ENCODE measurements at regions not wholly inside any gene's neighbourhood (a gene's known extent, or its start where the extent isn't known, plus 50 kb on each side); places are given as distances from the start of the nearest gene placed in this dataset.

DNA sequence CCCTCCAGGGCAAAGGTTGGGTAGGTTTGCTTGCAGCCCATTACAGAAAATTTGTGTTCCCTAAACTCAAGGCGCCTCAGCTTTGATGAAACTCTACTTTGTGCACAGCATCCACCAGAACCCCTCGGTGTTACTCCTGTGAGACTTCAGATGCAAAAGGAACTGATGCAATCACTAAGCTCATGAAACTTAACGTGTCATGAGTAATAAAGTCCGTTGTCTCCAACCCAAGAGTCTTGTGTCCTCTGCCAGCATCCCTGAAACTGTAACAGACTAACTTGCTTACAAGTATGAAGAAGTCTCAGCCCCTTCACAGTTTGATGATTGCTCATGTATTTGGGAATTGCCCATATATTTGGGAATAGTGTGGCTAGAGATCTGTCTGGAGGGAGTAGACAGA, 74.8 kb upstream of the MARCHF10 start:
- Histone ChIP-seq H3K27ac (replicated peaks) (peak overlapping the region; percentile 80), H3K4me3 (replicated peaks; ENCODE audit: insufficient read depth, low read length) (no peak overlapping the region), H3K27me3 (ENCODE audit: insufficient read depth, poor library complexity, severe bottlenecking) (no peaks in the 10 kb centered on the region)
- peak; percentile 37; the same call in 1 of the 2 replicates for TF ChIP-seq SPI1 (IDR thresholded peaks at IDR 0.05; ENCODE audit: borderline replicate concordance, low read depth)
- no peak for TF ChIP-seq GABPA (IDR thresholded peaks at IDR 0.05; ENCODE audit: low read depth)
- peak; percentile 81 to 84 for DNase-seq (ENCODE audit: low read depth in 1 of 2, low spot score in 1 of 2)

DNA sequence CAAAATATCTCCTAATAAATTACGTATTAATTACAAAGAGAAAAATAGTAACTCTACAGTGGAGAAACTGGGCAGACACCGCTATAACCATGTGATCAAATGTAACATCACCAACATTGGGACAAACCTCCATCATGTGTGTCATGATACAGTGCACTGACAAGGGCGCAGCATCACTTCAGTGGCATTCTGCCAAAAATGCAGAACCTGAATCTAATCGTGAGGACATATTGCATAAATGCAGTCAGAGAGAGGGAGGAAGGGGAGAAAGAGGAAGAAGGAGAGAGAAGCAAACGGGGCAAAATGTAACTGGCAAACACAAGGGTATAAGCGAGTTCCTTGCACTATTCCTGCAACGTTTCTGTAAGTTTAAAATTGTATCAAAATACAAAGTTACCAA, 74.2 kb upstream of the MARCHF10 start:
- H3K27me3 ChIP-seq (ENCODE audit: insufficient read depth, poor library complexity, severe bottlenecking) = no peaks in the 10 kb centered on the region
- peak; percentile 89 for TF ChIP-seq POLR2AphosphoS5 (IDR thresholded peaks at IDR 0.05; ENCODE audit: low read depth)
- TF ChIP-seq SPI1 (IDR thresholded peaks at IDR 0.05; ENCODE audit: borderline replicate concordance, low read depth) = peak; percentile 91
- TF ChIP-seq, protein P1, sequence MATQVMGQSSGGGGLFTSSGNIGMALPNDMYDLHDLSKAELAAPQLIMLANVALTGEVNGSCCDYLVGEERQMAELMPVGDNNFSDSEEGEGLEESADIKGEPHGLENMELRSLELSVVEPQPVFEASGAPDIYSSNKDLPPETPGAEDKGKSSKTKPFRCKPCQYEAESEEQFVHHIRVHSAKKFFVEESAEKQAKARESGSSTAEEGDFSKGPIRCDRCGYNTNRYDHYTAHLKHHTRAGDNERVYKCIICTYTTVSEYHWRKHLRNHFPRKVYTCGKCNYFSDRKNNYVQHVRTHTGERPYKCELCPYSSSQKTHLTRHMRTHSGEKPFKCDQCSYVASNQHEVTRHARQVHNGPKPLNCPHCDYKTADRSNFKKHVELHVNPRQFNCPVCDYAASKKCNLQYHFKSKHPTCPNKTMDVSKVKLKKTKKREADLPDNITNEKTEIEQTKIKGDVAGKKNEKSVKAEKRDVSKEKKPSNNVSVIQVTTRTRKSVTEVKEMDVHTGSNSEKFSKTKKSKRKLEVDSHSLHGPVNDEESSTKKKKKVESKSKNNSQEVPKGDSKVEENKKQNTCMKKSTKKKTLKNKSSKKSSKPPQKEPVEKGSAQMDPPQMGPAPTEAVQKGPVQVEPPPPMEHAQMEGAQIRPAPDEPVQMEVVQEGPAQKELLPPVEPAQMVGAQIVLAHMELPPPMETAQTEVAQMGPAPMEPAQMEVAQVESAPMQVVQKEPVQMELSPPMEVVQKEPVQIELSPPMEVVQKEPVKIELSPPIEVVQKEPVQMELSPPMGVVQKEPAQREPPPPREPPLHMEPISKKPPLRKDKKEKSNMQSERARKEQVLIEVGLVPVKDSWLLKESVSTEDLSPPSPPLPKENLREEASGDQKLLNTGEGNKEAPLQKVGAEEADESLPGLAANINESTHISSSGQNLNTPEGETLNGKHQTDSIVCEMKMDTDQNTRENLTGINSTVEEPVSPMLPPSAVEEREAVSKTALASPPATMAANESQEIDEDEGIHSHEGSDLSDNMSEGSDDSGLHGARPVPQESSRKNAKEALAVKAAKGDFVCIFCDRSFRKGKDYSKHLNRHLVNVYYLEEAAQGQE (IDR thresholded peaks at IDR 0.05; ENCODE audit: insufficient replicate concordance, low read depth) = no peak
- no peak overlapping the region for H3K4me3 ChIP-seq (replicated peaks; ENCODE audit: insufficient read depth, low read length)
- DNase-seq (ENCODE audit: low read depth in 1 of 2, low spot score in 1 of 2) = peak; percentile 94
- H3K27ac ChIP-seq (replicated peaks) = peak overlapping the region; percentile 80

DNA sequence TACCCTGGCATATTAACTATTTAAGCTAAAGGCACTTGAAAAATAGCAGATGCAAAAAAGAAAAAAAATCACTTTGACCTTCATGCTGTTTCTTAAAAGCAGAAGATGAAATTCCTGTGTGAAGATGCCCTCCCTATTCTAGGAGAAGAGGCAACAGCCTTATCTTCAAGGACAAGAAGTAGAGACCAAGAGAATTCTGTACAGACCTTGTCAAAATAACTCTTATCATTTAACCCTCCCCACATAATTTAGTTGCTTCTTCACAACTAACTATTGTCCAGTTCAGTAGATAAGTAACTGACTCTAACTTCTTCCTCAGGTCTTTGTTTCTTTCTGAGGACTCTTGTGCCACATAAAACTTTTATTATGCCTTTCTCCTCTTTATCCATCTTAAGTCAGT, 72.0 kb upstream of the MARCHF10 start:
- DNase-seq (ENCODE audit: low read depth in 1 of 2, low spot score in 1 of 2) = no peak
- H3K4me3 ChIP-seq (replicated peaks; ENCODE audit: insufficient read depth, low read length) = no peak overlapping the region
- TF ChIP-seq, protein P2, sequence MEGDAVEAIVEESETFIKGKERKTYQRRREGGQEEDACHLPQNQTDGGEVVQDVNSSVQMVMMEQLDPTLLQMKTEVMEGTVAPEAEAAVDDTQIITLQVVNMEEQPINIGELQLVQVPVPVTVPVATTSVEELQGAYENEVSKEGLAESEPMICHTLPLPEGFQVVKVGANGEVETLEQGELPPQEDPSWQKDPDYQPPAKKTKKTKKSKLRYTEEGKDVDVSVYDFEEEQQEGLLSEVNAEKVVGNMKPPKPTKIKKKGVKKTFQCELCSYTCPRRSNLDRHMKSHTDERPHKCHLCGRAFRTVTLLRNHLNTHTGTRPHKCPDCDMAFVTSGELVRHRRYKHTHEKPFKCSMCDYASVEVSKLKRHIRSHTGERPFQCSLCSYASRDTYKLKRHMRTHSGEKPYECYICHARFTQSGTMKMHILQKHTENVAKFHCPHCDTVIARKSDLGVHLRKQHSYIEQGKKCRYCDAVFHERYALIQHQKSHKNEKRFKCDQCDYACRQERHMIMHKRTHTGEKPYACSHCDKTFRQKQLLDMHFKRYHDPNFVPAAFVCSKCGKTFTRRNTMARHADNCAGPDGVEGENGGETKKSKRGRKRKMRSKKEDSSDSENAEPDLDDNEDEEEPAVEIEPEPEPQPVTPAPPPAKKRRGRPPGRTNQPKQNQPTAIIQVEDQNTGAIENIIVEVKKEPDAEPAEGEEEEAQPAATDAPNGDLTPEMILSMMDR (IDR thresholded peaks at IDR 0.05; ENCODE audit: insufficient read depth, low read length) = no peak
- TF ChIP-seq, protein P1 (IDR thresholded peaks at IDR 0.05; ENCODE audit: insufficient replicate concordance, low read depth) = no peak
- TF ChIP-seq SPI1 (IDR thresholded peaks at IDR 0.05; ENCODE audit: borderline replicate concordance, low read depth) (no peak), GABPA (IDR thresholded peaks at IDR 0.05; ENCODE audit: low read depth) (no peak), POLR2AphosphoS5 (IDR thresholded peaks at IDR 0.05; ENCODE audit: low read depth) (no peak)
- H3K27me3 ChIP-seq (ENCODE audit: insufficient read depth, poor library complexity, severe bottlenecking) = no peaks in the 10 kb centered on the region
- no peak overlapping the region for H3K27ac ChIP-seq (replicated peaks)

DNA sequence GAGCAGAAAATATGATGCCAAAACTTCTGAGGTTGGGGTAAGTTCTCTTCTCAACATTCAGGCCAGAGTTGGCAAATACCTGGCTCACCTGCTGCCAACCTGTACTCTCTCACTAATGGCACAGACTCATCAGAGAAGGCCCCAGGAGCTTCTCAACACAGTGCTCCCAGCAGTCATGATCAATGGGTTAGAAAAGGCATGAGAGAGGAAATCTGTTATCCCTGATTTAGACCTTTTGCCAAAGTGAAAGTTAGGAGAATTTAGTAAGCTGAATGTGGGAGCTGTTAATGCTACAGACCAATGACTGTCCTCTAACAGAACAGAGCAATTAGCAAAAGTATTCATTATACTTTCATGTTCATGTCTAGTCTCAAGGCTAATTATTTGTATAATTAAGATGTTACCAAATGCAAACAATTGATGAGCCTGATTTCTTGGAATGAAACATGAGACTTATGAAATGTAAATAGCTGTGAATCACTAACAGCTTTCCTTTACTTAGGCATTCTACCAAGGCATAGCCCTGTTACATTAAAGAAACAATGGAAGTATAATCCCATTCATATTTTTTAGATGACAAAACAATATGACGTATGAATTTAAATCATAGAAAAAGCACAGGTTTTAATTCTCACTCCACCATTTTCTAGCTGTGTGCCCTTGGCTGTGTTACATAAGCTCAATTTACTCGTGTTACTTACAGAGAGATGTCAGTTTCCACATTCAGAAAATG, 68.7 kb upstream of the MARCHF10 start:
- TF ChIP-seq, protein P1 (IDR thresholded peaks at IDR 0.05; ENCODE audit: insufficient replicate concordance, low read depth) = no peak
- TF ChIP-seq POLR2AphosphoS5 (IDR thresholded peaks at IDR 0.05; ENCODE audit: low read depth) (no peak), SPI1 (IDR thresholded peaks at IDR 0.05; ENCODE audit: borderline replicate concordance, low read depth) (no peak), GABPA (IDR thresholded peaks at IDR 0.05; ENCODE audit: low read depth) (no peak)
- TF ChIP-seq, protein P2 (IDR thresholded peaks at IDR 0.05; ENCODE audit: insufficient read depth, low read length) = no peak
- Histone ChIP-seq H3K27me3 (ENCODE audit: insufficient read depth, poor library complexity, severe bottlenecking) (no peaks in the 10 kb centered on the region), H3K4me3 (replicated peaks; ENCODE audit: insufficient read depth, low read length) (no peak overlapping the region), H3K27ac (replicated peaks) (no peak overlapping the region)
- DNase-seq (ENCODE audit: low read depth in 1 of 2, low spot score in 1 of 2) = no peak

All from HL-60 (cell line).